HEK293T (cell line): ENCODE measurements at regions not wholly inside any gene's neighbourhood (a gene's known extent, or its start where the extent isn't known, plus 50 kb on each side); places are given as distances from the start of the nearest gene placed in this dataset.

Experiments
- CTCF ChIA-PET: fragments of 350-600 bp; formaldehyde crosslinking; extraction: SDS; loops from one replicate; lab custom pipeline; 2021; ENCODE audit warnings: antibody characterized with exemption, inconsistent platforms; lab: Yijun Ruan, JAX
- POLR2A ChIA-PET: fragments of 350-600 bp; formaldehyde crosslinking; extraction: SDS; loops from one replicate; lab custom pipeline; 2020; ENCODE audit warnings: antibody characterized with exemption, inconsistent platforms; lab: Yijun Ruan, JAX
- DNase-seq: peaks from one replicate; pipeline ENCODE4 v3.0.0; 2012; ENCODE audit warnings: mixed read lengths; ENCODE audit errors: extremely low spot score
- ARNT ChIP-seq: fragments of 450-650 bp; IDR thresholded peaks from 2 replicates; pipeline ENCODE4 v1.6.1; 2017; ENCODE audit warnings: mild to moderate bottlenecking
- BHLHE40 ChIP-seq: fragments of 450-650 bp; IDR thresholded peaks from 2 replicates; pipeline ENCODE4 v1.6.1; 2016; ENCODE audit warnings: mild to moderate bottlenecking, moderate library complexity, borderline replicate concordance
- CTBP1 ChIP-seq: fragments of 450-650 bp; IDR thresholded peaks from 2 replicates; pipeline ENCODE4 v1.6.1; 2016; ENCODE audit warnings: borderline replicate concordance
- ELF4 ChIP-seq: fragments of 450-650 bp; IDR thresholded peaks from 2 replicates; pipeline ENCODE4 v1.6.1; 2017; ENCODE audit warnings: antibody characterized with exemption
- FOXA1 ChIP-seq: fragments of 450-650 bp; IDR thresholded peaks from 2 replicates; pipeline ENCODE4 v1.6.1; 2016; ENCODE audit warnings: mild to moderate bottlenecking
- FOXK2 ChIP-seq: fragments of 450-650 bp; IDR thresholded peaks from 2 replicates; pipeline ENCODE4 v1.6.1; 2016; ENCODE audit warnings: mild to moderate bottlenecking
- FOXM1 ChIP-seq: fragments of 450-650 bp; IDR thresholded peaks from 2 replicates; pipeline ENCODE4 v1.6.1; 2017; ENCODE audit warnings: mild to moderate bottlenecking, borderline replicate concordance
- HDGF ChIP-seq: fragments of 450-650 bp; IDR thresholded peaks from 2 replicates; pipeline ENCODE4 v1.6.1; 2017; ENCODE audit warnings: antibody characterized with exemption, borderline replicate concordance
- L3MBTL2 ChIP-seq: fragments of 450-650 bp; conservative IDR thresholded peaks from 2 replicates; pipeline ENCODE4 v1.6.1; 2016; ENCODE audit warnings: mild to moderate bottlenecking
- LEF1 ChIP-seq: fragments of 450-650 bp; IDR thresholded peaks from 2 replicates; pipeline ENCODE4 v1.6.1; 2017; ENCODE audit warnings: mild to moderate bottlenecking, borderline replicate concordance
- NFRKB ChIP-seq: fragments of 450-650 bp; IDR thresholded peaks from 2 replicates; pipeline ENCODE4 v1.6.1; 2016; ENCODE audit warnings: mild to moderate bottlenecking, moderate library complexity
- PKNOX1 ChIP-seq: fragments of 450-650 bp; IDR thresholded peaks from 2 replicates; pipeline ENCODE4 v1.6.1; 2016
- SP1 ChIP-seq: fragments of 450-650 bp; IDR thresholded peaks from 2 replicates; pipeline ENCODE4 v1.6.1; 2017
- SUZ12 ChIP-seq: fragments of 450-650 bp; IDR thresholded peaks from 2 replicates; pipeline ENCODE4 v1.6.1; 2016; ENCODE audit warnings: mild to moderate bottlenecking
- TARDBP ChIP-seq: fragments of 450-650 bp; IDR thresholded peaks from 2 replicates; pipeline ENCODE4 v1.6.1; 2016
- ZNF384 ChIP-seq: fragments of 450-650 bp; IDR thresholded peaks from 2 replicates; pipeline ENCODE4 v1.6.1; 2016

GRCh38 chr17:13321951-13322701 lies 279.6 kb downstream of the HS3ST3A1 start:
- POLR2A ChIA-PET: no interaction called here
- no peak for DNase-seq
- TF ChIP-seq PKNOX1 (no peak), BHLHE40 (no peak), SUZ12 (no peak), FOXM1 (no peak), ELF4 (no peak), LEF1 (no peak), NFRKB (no peak), HDGF (no peak), L3MBTL2 (no peak), ZNF384 (no peak), CTBP1 (no peak), FOXK2 (no peak), ARNT (no peak), TARDBP (no peak), FOXA1 (no peak), SP1 (no peak)
- CTCF ChIA-PET: no interaction called here

- POLR2A ChIA-PET: no interaction called here
Observed at GRCh38 chr17:13320046-13320785, 281.5 kb downstream of the HS3ST3A1 start.

GRCh38 chr17:13316657-13317056 lies 285.1 kb downstream of the HS3ST3A1 start:
- TF ChIP-seq ZNF384 (no peak), NFRKB (no peak), L3MBTL2 (no peak), CTBP1 (no peak), BHLHE40 (no peak), LEF1 (no peak), ELF4 (no peak), FOXM1 (no peak), PKNOX1 (no peak), FOXK2 (no peak), SUZ12 (no peak), FOXA1 (no peak), TARDBP (no peak), SP1 (no peak), ARNT (no peak), HDGF (no peak)
- POLR2A ChIA-PET: no interaction called here
- CTCF ChIA-PET: no interaction called here
- DNase-seq: no peak

More at GRCh38 chr17:13320046-13320785, 281.5 kb downstream of the HS3ST3A1 start:
- DNase-seq: no peak
- CTCF ChIA-PET: no interaction called here
- TF ChIP-seq HDGF (no peak), SP1 (no peak), BHLHE40 (no peak), FOXK2 (no peak), PKNOX1 (no peak), LEF1 (no peak), SUZ12 (no peak), FOXM1 (no peak), ZNF384 (no peak), NFRKB (no peak), CTBP1 (no peak), FOXA1 (no peak), ELF4 (no peak), L3MBTL2 (no peak)

- CTCF ChIA-PET: no interaction called here
- no peak for DNase-seq
Observed at GRCh38 chr17:13311306-13311705, 290.4 kb downstream of the HS3ST3A1 start.

More at GRCh38 chr17:13311306-13311705, 290.4 kb downstream of the HS3ST3A1 start:
- POLR2A ChIA-PET: no interaction called here
- TF ChIP-seq TARDBP: no peak
- no peak for TF ChIP-seq NFRKB
- TF ChIP-seq LEF1: no peak
- no peak for TF ChIP-seq ZNF384
- no peak for TF ChIP-seq SP1
- TF ChIP-seq FOXA1: no peak
- no peak for TF ChIP-seq BHLHE40
- TF ChIP-seq ELF4: no peak
- no peak for TF ChIP-seq L3MBTL2
- TF ChIP-seq CTBP1: no peak
- no peak for TF ChIP-seq FOXM1
- no peak for TF ChIP-seq ARNT
- no peak for TF ChIP-seq SUZ12
- no peak for TF ChIP-seq FOXK2
- TF ChIP-seq HDGF: no peak
- no peak for TF ChIP-seq PKNOX1
